ENCODE measurements at regions not wholly inside any gene's neighbourhood (a gene's known extent, or its start where the extent isn't known, plus 50 kb on each side); places are given as distances from the start of the nearest gene placed in this dataset.

- no peak overlapping the region for H3K27ac ChIP-seq
- intact Hi-C loops (cut with DNase I) = no loop called here
- no peak for TF ChIP-seq CTCF (IDR thresholded peaks at IDR 0.05)
- H3K27me3 ChIP-seq = peaks cover 0 to 30% (median 21%) of the 10 kb centered on the region in 7 donors
- ATAC-seq (no peak), DNase-seq (no peak)
- no peaks in the 10 kb centered on the region for H3K9me3 ChIP-seq
- no peak overlapping the region for H3K4me3 ChIP-seq
- no peaks in the 10 kb centered on the region for H3K36me3 ChIP-seq
- H3K4me1 ChIP-seq = no peaks in the 10 kb centered on the region
- WGBS, 2 donors = 75 to 76% methylated on average over 2 of the region's 2 CpGs
Observed at GRCh38 chr1:209527372-209527771, 56.1 kb upstream of the CAMK1G start.

GRCh38 chr1:209527993-209528717, 55.4 kb upstream of the CAMK1G start:
- intact Hi-C loops (cut with DNase I) = no loop called here
- DNase-seq = no peak
- no peak for TF ChIP-seq CTCF (IDR thresholded peaks at IDR 0.05)
- no peaks in the 10 kb centered on the region for H3K36me3 ChIP-seq
- ATAC-seq = no peak
- no peaks in the 10 kb centered on the region for H3K9me3 ChIP-seq
- peaks cover 0 to 36% (median 27%) of the 10 kb centered on the region in 7 donors for H3K27me3 ChIP-seq
- H3K4me1 ChIP-seq = no peaks in the 10 kb centered on the region
- H3K27ac ChIP-seq = no peak overlapping the region
- H3K4me3 ChIP-seq = no peak overlapping the region
- WGBS, 2 donors = 70 to 83% methylated on average over 9 of the region's 9 CpGs

DNA sequence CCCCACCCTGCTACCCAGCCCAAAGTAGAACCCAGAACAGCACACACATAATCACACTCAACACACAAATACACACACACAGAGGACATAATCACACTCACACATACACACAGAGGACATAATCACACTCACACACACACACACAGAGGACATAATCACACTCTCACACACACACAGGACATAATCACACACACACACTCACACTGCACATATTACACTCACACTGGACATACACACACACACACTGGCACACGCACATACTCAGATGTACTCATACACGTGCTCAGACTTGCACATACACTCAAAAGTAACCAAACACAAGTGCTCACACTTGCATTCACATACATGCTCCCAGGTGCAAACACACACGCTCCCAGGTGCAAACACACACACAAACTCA, 54.3 kb upstream of the CAMK1G start:
- intact Hi-C loops (cut with DNase I) = no loop called here

GRCh38 chr1:209531006-209531405, 52.5 kb upstream of the CAMK1G start:
- H3K4me3 ChIP-seq = no peak overlapping the region
- peaks cover 0 to 46% (median 18%) of the 10 kb centered on the region in 7 donors for H3K27me3 ChIP-seq
- no peaks in the 10 kb centered on the region for H3K36me3 ChIP-seq
- no peak for TF ChIP-seq CTCF (IDR thresholded peaks at IDR 0.05)
- WGBS, 2 donors = 68 to 79% methylated on average over 4 of the region's 4 CpGs
- ATAC-seq (peak in 1 of 8 donors; percentile 49), DNase-seq (no peak)
- no peak overlapping the region for H3K27ac ChIP-seq
- intact Hi-C loops (cut with DNase I) = no loop called here
- H3K9me3 ChIP-seq = no peaks in the 10 kb centered on the region
- no peaks in the 10 kb centered on the region for H3K4me1 ChIP-seq

More for the DNA sequence above, 54.3 kb upstream of the CAMK1G start:
- Histone ChIP-seq H3K4me1 (no peaks in the 10 kb centered on the region), H3K27me3 (peaks cover 0 to 41% (median 27%) of the 10 kb centered on the region in 7 donors), H3K9me3 (no peaks in the 10 kb centered on the region), H3K27ac (no peak overlapping the region), H3K36me3 (no peaks in the 10 kb centered on the region), H3K4me3 (no peak overlapping the region)
- ATAC-seq = no peak
- 65 to 78% methylated on average over 3 of the region's 3 CpGs for WGBS, 2 donors
- no peak for DNase-seq
- TF ChIP-seq CTCF (IDR thresholded peaks at IDR 0.05) = no peak

Measured in heart right ventricle (tissue), 16 donors.